ENCODE measurements at regions not wholly inside any gene's neighbourhood (a gene's known extent, or its start where the extent isn't known, plus 50 kb on each side); places are given as distances from the start of the nearest gene placed in this dataset.

DNA sequence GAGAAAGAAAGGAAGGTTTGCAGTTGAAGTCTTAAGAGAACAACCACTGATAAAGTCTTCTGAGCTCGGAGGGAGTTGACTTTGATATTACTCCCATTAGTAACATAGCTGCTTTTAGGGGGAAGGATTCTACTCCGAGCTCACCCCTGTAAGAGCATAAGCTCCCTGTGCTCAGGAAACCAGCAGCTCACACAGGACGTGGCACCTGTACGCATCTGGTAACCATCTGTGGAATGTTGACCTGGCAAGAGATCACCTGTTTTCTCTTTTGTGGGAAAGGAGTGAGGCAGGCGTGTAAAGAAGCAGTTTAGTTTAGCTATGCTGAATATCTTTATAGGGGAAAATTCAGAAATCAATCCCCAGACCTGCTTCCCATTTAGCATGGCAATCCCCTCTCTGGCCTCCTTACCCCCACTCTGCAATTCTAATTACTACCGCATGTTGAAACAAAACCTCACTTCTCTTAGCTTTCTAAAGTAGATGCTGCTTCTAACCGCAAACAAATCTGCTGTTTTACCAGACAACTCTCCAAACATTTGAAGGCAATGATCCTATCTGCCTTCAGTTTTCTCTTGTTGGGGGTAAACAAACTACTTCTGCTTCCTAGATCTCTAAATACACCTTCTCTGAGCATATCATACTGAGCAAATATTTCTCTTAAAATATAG, 121.8 kb upstream of the KCNK1 start:
- Histone ChIP-seq H3K9me1 (ENCODE audit: control insufficient read depth, insufficient read depth, low read length) (no peaks in the 10 kb centered on the region), H2AFZ (ENCODE audit: low read depth, low read length) (peak overlapping the region; percentile 3; the same call in 1 of the 2 replicates), H3K4me1 (replicated peaks in 1 of 2; ENCODE audit: control insufficient read depth in 2 of 2, insufficient read depth in 2 of 2, low read length in 2 of 2) (no peaks in the 10 kb centered on the region), H3K36me3 (ENCODE audit: control insufficient read depth, insufficient read depth, low read length) (no peaks in the 10 kb centered on the region), H4K20me1 (replicated peaks; ENCODE audit: control insufficient read depth, insufficient read depth, low read length) (no peaks in the 10 kb centered on the region), H3K4me2 (ENCODE audit: insufficient read depth, low read length) (no peak overlapping the region), H3K79me2 (ENCODE audit: control insufficient read depth, insufficient read depth, low read length) (no peaks in the 10 kb centered on the region), H3K27me3 (ENCODE audit: control insufficient read depth in 2 of 2, insufficient read depth in 2 of 2, low read length in 2 of 2) (no peaks in the 10 kb centered on the region), H3K27ac (ENCODE audit: extremely low read depth, low read depth, low read length) (no peak overlapping the region), H3K9ac (ENCODE audit: insufficient read depth in 1 of 2, low read depth in 2 of 2, low read length in 2 of 2) (no peak overlapping the region), H3K9me3 (replicated peaks; ENCODE audit: control insufficient read depth, insufficient read depth, low read depth, low read length) (no peaks in the 10 kb centered on the region), H3K4me3 (no peak overlapping the region)
- 8% methylated on average over 7 of the region's 7 CpGs for WGBS (ENCODE audit: insufficient coverage, low coverage, missing lambda C conversion rate)
- intact Hi-C loops (cut with micrococcal nuclease) (no loop called here), in situ Hi-C loops (cut with MboI) (no loop called here)
- DNase-seq (ENCODE audit: extremely low read depth in 1 of 4, low spot score in 3 of 4) (no peak), FAIRE-seq (no peak), ATAC-seq (no peak)
- BruUV-seq (replicated peaks) = no TSS peak
- POLR2A ChIA-PET = no interaction called here
- CTCF ChIA-PET (ENCODE audit: low intra/inter-chr PET ratio) = no interaction called here
- TF ChIP-seq KLF13 (tag; IDR thresholded peaks at IDR 0.05; ENCODE audit: borderline replicate concordance, low read depth) (no peak), TBP (optimal IDR thresholded peaks at IDR 0.05; ENCODE audit: low read depth, low read length) (no peak), DLX4 (CRISPR knock-in tag; IDR thresholded peaks at IDR 0.05) (no peak), PHB (CRISPR knock-in tag; IDR thresholded peaks at IDR 0.05) (no peak), PRPF4 (IDR thresholded peaks at IDR 0.05; ENCODE audit: insufficient read depth, low read depth, low read length, poor library complexity, severe bottlenecking) (no peak), ZNF165 (CRISPR knock-in tag; IDR thresholded peaks at IDR 0.05; ENCODE audit: borderline replicate concordance) (no peak), THRA (IDR thresholded peaks at IDR 0.05) (no peak), ZNF347 (CRISPR knock-in tag; IDR thresholded peaks at IDR 0.05; ENCODE audit: low read depth) (no peak), ZBTB12 (CRISPR knock-in tag; IDR thresholded peaks at IDR 0.05) (no peak), ZZZ3 (IDR thresholded peaks at IDR 0.05) (no peak)
